ENCODE measurements at regions not wholly inside any gene's neighbourhood (a gene's known extent, or its start where the extent isn't known, plus 50 kb on each side); places are given as distances from the start of the nearest gene placed in this dataset.

- TF ChIP-seq ZFX (IDR thresholded peaks at IDR 0.05; ENCODE audit: borderline replicate concordance) (no peak), CTCF (IDR thresholded peaks at IDR 0.05) (no peak)
- H3K27ac ChIP-seq = no peak overlapping the region
Observed at GRCh38 chr7:106460792-106461254, 176.0 kb upstream of the NAMPT start.

GRCh38 chr7:106459397-106460072 is 174.8 kb upstream of the NAMPT start:
- TF ChIP-seq CTCF (IDR thresholded peaks at IDR 0.05) = no peak
- TF ChIP-seq ZFX (IDR thresholded peaks at IDR 0.05; ENCODE audit: borderline replicate concordance) = no peak
- H3K27ac ChIP-seq = no peak overlapping the region

GRCh38 chr7:106457678-106458077 is 172.9 kb upstream of the NAMPT start:
- TF ChIP-seq CTCF (IDR thresholded peaks at IDR 0.05) = no peak
- no peak for TF ChIP-seq ZFX (IDR thresholded peaks at IDR 0.05; ENCODE audit: borderline replicate concordance)
- H3K27ac ChIP-seq = no peak overlapping the region

- TF ChIP-seq CTCF (IDR thresholded peaks at IDR 0.05) = no peak
- no peak for TF ChIP-seq ZFX (IDR thresholded peaks at IDR 0.05; ENCODE audit: borderline replicate concordance)
Observed at GRCh38 chr7:106456329-106456728, 171.5 kb upstream of the NAMPT start.

GRCh38 chr7:106452031-106452851 is 167.5 kb upstream of the NAMPT start:
- no peak for TF ChIP-seq CTCF (IDR thresholded peaks at IDR 0.05)
- no peak for TF ChIP-seq ZFX (IDR thresholded peaks at IDR 0.05; ENCODE audit: borderline replicate concordance)
- no peak overlapping the region for H3K27ac ChIP-seq

More at GRCh38 chr7:106456329-106456728, 171.5 kb upstream of the NAMPT start:
- no peak overlapping the region for H3K27ac ChIP-seq

GRCh38 chr7:106451171-106451570 is 166.4 kb upstream of the NAMPT start:
- no peak overlapping the region for H3K27ac ChIP-seq
- no peak for TF ChIP-seq ZFX (IDR thresholded peaks at IDR 0.05; ENCODE audit: borderline replicate concordance)
- TF ChIP-seq CTCF (IDR thresholded peaks at IDR 0.05) = no peak

- TF ChIP-seq CTCF (IDR thresholded peaks at IDR 0.05) = no peak
- no peak for TF ChIP-seq ZFX (IDR thresholded peaks at IDR 0.05; ENCODE audit: borderline replicate concordance)
- H3K27ac ChIP-seq = no peak overlapping the region
Observed at GRCh38 chr7:106450716-106451115, 165.9 kb upstream of the NAMPT start.

All from 22Rv1 (cell line).